HEK293 (cell line): ENCODE measurements at regions not wholly inside any gene's neighbourhood (a gene's known extent, or its start where the extent isn't known, plus 50 kb on each side); places are given as distances from the start of the nearest gene placed in this dataset.

Experiments
- CTCF ChIA-PET: fragments of 350-600 bp; formaldehyde crosslinking; extraction: SDS; loops from one replicate; lab custom pipeline; 2021; ENCODE audit warnings: antibody characterized with exemption; lab: Yijun Ruan, JAX
- POLR2A ChIA-PET: fragments of 300-600 bp; formaldehyde crosslinking; extraction: SDS; loops from one replicate; lab custom pipeline; 2020; ENCODE audit warnings: antibody characterized with exemption, inconsistent platforms; lab: Yijun Ruan, JAX
- H3K27ac ChIP-seq: fragments of 200-500 bp; sonication (Bioruptor generic); 2 replicates; pipeline ENCODE4 v1.5.1; 2014; ENCODE audit warnings: low read depth, low read length, control low read depth, inconsistent platforms; ENCODE audit errors: extremely low read depth
- H3K36me3 ChIP-seq, 2 experiments: fragments of 200-500 bp in 1 of 2; sonication (Bioruptor generic) in 1 of 2; 1 replicate in 1 of 2; 2 replicates in 1 of 2; pipeline ENCODE4 v1.5.1; 2014 to 2017; ENCODE audit warnings: inconsistent platforms in 2 of 2, low read length in 2 of 2; ENCODE audit not compliant: control insufficient read depth in 2 of 2, insufficient read depth in 1 of 2
- H3K4me1 ChIP-seq: fragments of 200-500 bp; sonication (Bioruptor generic); 2 replicates; pipeline ENCODE4 v1.5.1; 2014; ENCODE audit warnings: mild to moderate bottlenecking, low read length, inconsistent platforms; ENCODE audit not compliant: control insufficient read depth, insufficient read depth
- H3K4me3 ChIP-seq: 2 replicates; pipeline ENCODE4 v1.5.1; 2011; ENCODE audit warnings: low read depth, mild to moderate bottlenecking, control low read depth, low read length, moderate library complexity
- H3K9me3 ChIP-seq: fragments of 200-500 bp; sonication (Bioruptor generic); 2 replicates; pipeline ENCODE4 v1.5.1; 2014; ENCODE audit warnings: low read depth, low read length, inconsistent platforms; ENCODE audit not compliant: control insufficient read depth, insufficient read depth
- HOXA7 ChIP-seq: sonication (generic); formaldehyde crosslinking; IDR thresholded peaks from 2 replicates; pipeline ENCODE4 v1.8.1; 2022; ENCODE audit warnings: missing genetic modification reagents, borderline replicate concordance
- SETDB1 ChIP-seq: IDR thresholded peaks from one replicate; pipeline ENCODE4 v1.6.1; 2017; ENCODE audit warnings: mild to moderate bottlenecking, low read length, moderate library complexity, mixed read lengths; ENCODE audit not compliant: insufficient read length
- ZBTB21 ChIP-seq: fragments of 450-650 bp; formaldehyde crosslinking; IDR thresholded peaks from 2 replicates; pipeline ENCODE4 v1.5.1; 2017; ENCODE audit warnings: missing biosample characterization, missing genetic modification characterization
- ZBTB7A ChIP-seq: fragments of 450-650 bp; formaldehyde crosslinking; IDR thresholded peaks from 2 replicates; pipeline ENCODE4 v1.5.1; 2016; ENCODE audit warnings: low read depth, missing biosample characterization, missing genetic modification characterization
- ZNF157 ChIP-seq: fragments of 450-650 bp; formaldehyde crosslinking; IDR thresholded peaks from 2 replicates; pipeline ENCODE4 v1.5.1; 2016; ENCODE audit warnings: missing biosample characterization, missing genetic modification characterization
- ZNF169 ChIP-seq: fragments of 450-650 bp; formaldehyde crosslinking; IDR thresholded peaks from 2 replicates; pipeline ENCODE4 v1.5.1; 2016; ENCODE audit warnings: missing biosample characterization, missing genetic modification characterization
- ZNF202 ChIP-seq: fragments of 450-650 bp; formaldehyde crosslinking; IDR thresholded peaks from 2 replicates; pipeline ENCODE4 v1.5.1; 2016; ENCODE audit warnings: missing biosample characterization, missing genetic modification characterization, borderline replicate concordance
- ZNF266 ChIP-seq: fragments of 450-650 bp; formaldehyde crosslinking; IDR thresholded peaks from 2 replicates; pipeline ENCODE4 v1.5.1; 2016; ENCODE audit warnings: missing biosample characterization, missing genetic modification characterization, low read depth
- ZNF292 ChIP-seq: fragments of 450-650 bp; formaldehyde crosslinking; IDR thresholded peaks from 2 replicates; pipeline ENCODE4 v1.5.1; 2016; ENCODE audit warnings: low read depth, missing biosample characterization, missing genetic modification characterization, borderline replicate concordance
- ZNF354C ChIP-seq: fragments of 450-650 bp; formaldehyde crosslinking; IDR thresholded peaks from 2 replicates; pipeline ENCODE4 v1.5.1; 2016; ENCODE audit warnings: missing biosample characterization, missing genetic modification characterization, low read depth, borderline replicate concordance
- ZNF37A ChIP-seq: fragments of 450-650 bp; IDR thresholded peaks from 2 replicates; pipeline ENCODE4 v1.5.1; 2018; ENCODE audit warnings: missing biosample characterization, missing genetic modification characterization
- ZNF394 ChIP-seq: fragments of 450-650 bp; formaldehyde crosslinking; IDR thresholded peaks from 2 replicates; pipeline ENCODE4 v1.5.1; 2016; ENCODE audit warnings: missing biosample characterization, missing genetic modification characterization, mild to moderate bottlenecking, moderate library complexity, borderline replicate concordance
- ZNF426 ChIP-seq: fragments of 450-650 bp; formaldehyde crosslinking; IDR thresholded peaks from 2 replicates; pipeline ENCODE4 v1.5.1; 2017; ENCODE audit warnings: missing biosample characterization, missing genetic modification characterization, mild to moderate bottlenecking, inconsistent platforms, moderate library complexity
- ZNF510 ChIP-seq: fragments of 450-650 bp; formaldehyde crosslinking; IDR thresholded peaks from 2 replicates; pipeline ENCODE4 v1.5.1; 2018; ENCODE audit warnings: mild to moderate bottlenecking, missing genetic modification characterization, missing biosample characterization; ENCODE audit not compliant: insufficient replicate concordance
- ZNF529 ChIP-seq: fragments of 450-650 bp; formaldehyde crosslinking; IDR thresholded peaks from 2 replicates; pipeline ENCODE4 v1.5.1; 2017; ENCODE audit warnings: missing genetic modification characterization, missing biosample characterization; ENCODE audit not compliant: insufficient replicate concordance
- ZNF558 ChIP-seq: fragments of 450-650 bp; formaldehyde crosslinking; IDR thresholded peaks from 2 replicates; pipeline ENCODE4 v1.5.1; 2016; ENCODE audit warnings: missing biosample characterization, missing genetic modification characterization
- ZNF560 ChIP-seq: fragments of 450-650 bp; formaldehyde crosslinking; IDR thresholded peaks from 2 replicates; pipeline ENCODE4 v1.5.1; 2017; ENCODE audit warnings: missing biosample characterization, missing genetic modification characterization, borderline replicate concordance
- ZNF623 ChIP-seq: fragments of 450-650 bp; formaldehyde crosslinking; IDR thresholded peaks from 2 replicates; pipeline ENCODE4 v1.5.1; 2016; ENCODE audit warnings: missing biosample characterization, missing genetic modification characterization
- ZNF629 ChIP-seq: fragments of 450-650 bp; formaldehyde crosslinking; IDR thresholded peaks from 2 replicates; pipeline ENCODE4 v1.5.1; 2017; ENCODE audit warnings: missing biosample characterization, missing genetic modification characterization
- ZNF654 ChIP-seq: fragments of 450-650 bp; formaldehyde crosslinking; IDR thresholded peaks from 2 replicates; pipeline ENCODE4 v1.5.1; 2016; ENCODE audit warnings: low read depth, missing biosample characterization, missing genetic modification characterization
- ZNF664 ChIP-seq: fragments of 450-650 bp; formaldehyde crosslinking; IDR thresholded peaks from 2 replicates; pipeline ENCODE4 v1.5.1; 2016; ENCODE audit warnings: missing biosample characterization, missing genetic modification characterization
- ZNF791 ChIP-seq: fragments of 450-650 bp; formaldehyde crosslinking; IDR thresholded peaks from 2 replicates; pipeline ENCODE4 v1.5.1; 2016; ENCODE audit warnings: missing biosample characterization, missing genetic modification characterization
- TF ChIP-seq, protein P1 (sequence below): fragments of 450-650 bp; formaldehyde crosslinking; IDR thresholded peaks from 2 replicates; pipeline ENCODE4 v1.5.1; 2017; ENCODE audit warnings: missing biosample characterization, missing genetic modification characterization
- TF ChIP-seq, protein P2 (sequence below): fragments of 450-650 bp; formaldehyde crosslinking; IDR thresholded peaks from 2 replicates; pipeline ENCODE4 v1.5.1; 2016; ENCODE audit warnings: missing biosample characterization, missing genetic modification characterization
- TF ChIP-seq, protein P3 (sequence below): fragments of 450-650 bp; formaldehyde crosslinking; conservative IDR thresholded peaks from 2 replicates; pipeline ENCODE4 v1.5.1; 2016; ENCODE audit warnings: low read depth, missing biosample characterization, missing genetic modification characterization

DNA sequence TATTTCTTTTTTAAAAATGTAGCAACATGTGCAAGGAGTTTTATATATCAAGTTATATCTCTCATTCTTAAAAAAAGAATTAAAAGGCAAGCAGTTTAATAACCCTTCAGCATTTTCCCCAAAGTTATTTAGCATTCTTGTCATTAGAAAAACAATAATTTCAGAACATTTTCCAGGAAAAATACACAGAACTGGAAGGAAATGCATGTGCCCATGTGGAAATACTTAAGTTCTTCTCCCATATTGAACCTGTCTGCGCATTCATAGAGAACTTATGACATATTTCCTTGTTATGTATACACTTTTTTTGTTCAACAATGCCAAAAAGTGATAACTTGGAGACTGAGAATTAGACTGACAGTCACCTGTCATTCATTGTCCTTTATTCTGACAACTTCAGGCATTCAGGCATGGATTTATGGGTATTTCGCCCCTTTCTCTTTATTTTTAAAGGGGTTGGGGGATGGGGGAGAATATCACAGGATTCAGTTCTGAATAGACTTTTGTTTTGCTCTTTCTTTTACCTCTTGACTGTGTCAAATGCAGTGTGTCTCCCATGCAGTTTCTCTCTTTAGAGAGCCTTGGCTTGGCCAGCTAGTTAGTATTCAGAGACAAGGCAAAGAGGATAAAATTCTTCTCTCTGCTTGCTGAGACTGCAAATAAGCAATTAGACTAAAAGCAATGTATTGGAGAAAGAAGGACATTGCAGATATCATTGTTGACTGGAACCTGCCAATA is 701.0 kb downstream of the NR2F1-AS1 start (continued):
- TF ChIP-seq, protein P1, sequence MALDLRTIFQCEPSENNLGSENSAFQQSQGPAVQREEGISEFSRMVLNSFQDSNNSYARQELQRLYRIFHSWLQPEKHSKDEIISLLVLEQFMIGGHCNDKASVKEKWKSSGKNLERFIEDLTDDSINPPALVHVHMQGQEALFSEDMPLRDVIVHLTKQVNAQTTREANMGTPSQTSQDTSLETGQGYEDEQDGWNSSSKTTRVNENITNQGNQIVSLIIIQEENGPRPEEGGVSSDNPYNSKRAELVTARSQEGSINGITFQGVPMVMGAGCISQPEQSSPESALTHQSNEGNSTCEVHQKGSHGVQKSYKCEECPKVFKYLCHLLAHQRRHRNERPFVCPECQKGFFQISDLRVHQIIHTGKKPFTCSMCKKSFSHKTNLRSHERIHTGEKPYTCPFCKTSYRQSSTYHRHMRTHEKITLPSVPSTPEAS: no peak
- no peak for TF ChIP-seq HOXA7 (CRISPR knock-in tag)

DNA sequence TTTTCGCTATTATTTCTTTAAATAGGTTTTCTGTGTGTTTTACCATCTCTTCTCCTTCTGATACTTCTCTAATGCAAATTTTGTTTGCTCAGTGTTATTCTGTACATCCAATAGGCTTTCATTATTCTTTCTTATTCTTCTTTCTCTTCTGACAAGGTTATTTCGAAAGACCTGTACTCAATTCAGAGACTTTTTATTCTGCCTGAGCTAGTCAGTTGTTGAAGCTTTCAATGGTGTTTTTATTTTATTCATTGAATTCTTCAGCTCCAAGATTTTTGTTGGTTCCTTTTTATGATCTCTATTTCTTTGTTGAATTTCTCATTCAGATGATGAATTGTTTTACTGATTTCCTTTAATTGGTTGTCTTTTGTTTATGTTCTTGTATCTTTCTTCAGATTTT is 706.2 kb downstream of the NR2F1-AS1 start:
- POLR2A ChIA-PET: no interaction called here
- CTCF ChIA-PET: interaction anchor here (1.2 kb wide), 1 partner anchor 284 kb away, joined by 3 read pairs; no protein-coding TSS in a partner anchor

DNA sequence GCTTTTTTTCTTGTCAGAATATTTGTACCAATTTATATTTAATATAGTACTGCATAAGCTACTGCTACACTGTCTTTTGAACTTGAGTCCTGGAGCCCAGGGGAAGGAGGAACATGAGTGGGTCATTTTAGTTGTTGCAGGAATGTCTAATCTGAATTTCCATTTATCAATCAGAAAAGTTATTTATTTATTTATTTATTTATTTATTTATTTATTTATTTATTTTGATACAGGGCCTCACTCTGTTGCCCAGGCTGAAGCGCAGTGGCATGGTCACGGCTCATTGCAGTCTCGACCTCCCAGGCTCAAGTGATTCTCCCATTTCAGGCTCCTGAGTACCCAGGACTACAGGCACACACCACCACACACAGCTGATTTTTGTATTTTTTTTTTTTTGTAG is 712.6 kb downstream of the NR2F1-AS1 start:
- Histone ChIP-seq H3K36me3 (no peaks in the 10 kb centered on the region), H3K4me1 (no peaks in the 10 kb centered on the region), H3K9me3 (no peaks in the 10 kb centered on the region), H3K27ac (no peak overlapping the region), H3K4me3 (no peak overlapping the region)
- ChIA-PET POLR2A (no interaction called here), CTCF (interaction anchor here (0.5 to 0.7 kb wide), 3 partner anchors 43 to 181 kb away, joined by 3 to 5 read pairs (median 3); no protein-coding TSS in a partner anchor)
- 0 out of 2 replicates have a peak, but pooled peaks have one; percentile 16 for TF ChIP-seq ZNF654 (tag by site-specific recombination)
- TF ChIP-seq ZNF394: peak; percentile 88
- TF ChIP-seq ZNF426 (tag by site-specific recombination): peak; percentile 85
- peak; percentile 56; the same call in 1 of the 2 replicates for TF ChIP-seq ZNF202
- 0 out of 2 replicates have a peak, but pooled peaks have one; percentile 39 for TF ChIP-seq ZNF266 (tag by site-specific recombination)
- TF ChIP-seq, protein P2, sequence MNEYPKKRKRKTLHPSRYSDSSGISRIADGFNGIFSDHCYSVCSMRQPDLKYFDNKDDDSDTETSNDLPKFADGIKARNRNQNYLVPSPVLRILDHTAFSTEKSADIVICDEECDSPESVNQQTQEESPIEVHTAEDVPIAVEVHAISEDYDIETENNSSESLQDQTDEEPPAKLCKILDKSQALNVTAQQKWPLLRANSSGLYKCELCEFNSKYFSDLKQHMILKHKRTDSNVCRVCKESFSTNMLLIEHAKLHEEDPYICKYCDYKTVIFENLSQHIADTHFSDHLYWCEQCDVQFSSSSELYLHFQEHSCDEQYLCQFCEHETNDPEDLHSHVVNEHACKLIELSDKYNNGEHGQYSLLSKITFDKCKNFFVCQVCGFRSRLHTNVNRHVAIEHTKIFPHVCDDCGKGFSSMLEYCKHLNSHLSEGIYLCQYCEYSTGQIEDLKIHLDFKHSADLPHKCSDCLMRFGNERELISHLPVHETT (tag by site-specific recombination): no peak
- no peak for TF ChIP-seq ZBTB7A (tag by site-specific recombination)
- peak; percentile 71 for TF ChIP-seq ZNF510 (tag by site-specific recombination)
- TF ChIP-seq ZNF664 (tag by site-specific recombination): peak; percentile 59; the same call in 1 of the 2 replicates
- TF ChIP-seq ZNF292 (tag by site-specific recombination): 0 out of 2 replicates have a peak, but pooled peaks have one; percentile 24
- peak; percentile 32; the same call in 1 of the 2 replicates for TF ChIP-seq ZNF629 (tag by site-specific recombination)
- TF ChIP-seq ZNF529: peak; percentile 20
- peak; percentile 59; the same call in 1 of the 2 replicates for TF ChIP-seq ZNF560 (tag by site-specific recombination)
- TF ChIP-seq ZNF623 (tag by site-specific recombination): peak; percentile 69
- TF ChIP-seq ZNF157 (tag by site-specific recombination): no peak
- 0 out of 2 replicates have a peak, but pooled peaks have one; percentile 43 for TF ChIP-seq ZNF558 (tag by site-specific recombination)
- no peak for TF ChIP-seq ZBTB21
- TF ChIP-seq ZNF37A (tag by site-specific recombination): no peak
- TF ChIP-seq ZNF354C (tag by site-specific recombination): peak; percentile 55; the same call in 1 of the 2 replicates
- no peak for TF ChIP-seq ZNF169 (tag by site-specific recombination)
- 0 out of 2 replicates have a peak, but pooled peaks have one; percentile 22 for TF ChIP-seq ZNF791 (tag by site-specific recombination)
- TF ChIP-seq, protein P3, sequence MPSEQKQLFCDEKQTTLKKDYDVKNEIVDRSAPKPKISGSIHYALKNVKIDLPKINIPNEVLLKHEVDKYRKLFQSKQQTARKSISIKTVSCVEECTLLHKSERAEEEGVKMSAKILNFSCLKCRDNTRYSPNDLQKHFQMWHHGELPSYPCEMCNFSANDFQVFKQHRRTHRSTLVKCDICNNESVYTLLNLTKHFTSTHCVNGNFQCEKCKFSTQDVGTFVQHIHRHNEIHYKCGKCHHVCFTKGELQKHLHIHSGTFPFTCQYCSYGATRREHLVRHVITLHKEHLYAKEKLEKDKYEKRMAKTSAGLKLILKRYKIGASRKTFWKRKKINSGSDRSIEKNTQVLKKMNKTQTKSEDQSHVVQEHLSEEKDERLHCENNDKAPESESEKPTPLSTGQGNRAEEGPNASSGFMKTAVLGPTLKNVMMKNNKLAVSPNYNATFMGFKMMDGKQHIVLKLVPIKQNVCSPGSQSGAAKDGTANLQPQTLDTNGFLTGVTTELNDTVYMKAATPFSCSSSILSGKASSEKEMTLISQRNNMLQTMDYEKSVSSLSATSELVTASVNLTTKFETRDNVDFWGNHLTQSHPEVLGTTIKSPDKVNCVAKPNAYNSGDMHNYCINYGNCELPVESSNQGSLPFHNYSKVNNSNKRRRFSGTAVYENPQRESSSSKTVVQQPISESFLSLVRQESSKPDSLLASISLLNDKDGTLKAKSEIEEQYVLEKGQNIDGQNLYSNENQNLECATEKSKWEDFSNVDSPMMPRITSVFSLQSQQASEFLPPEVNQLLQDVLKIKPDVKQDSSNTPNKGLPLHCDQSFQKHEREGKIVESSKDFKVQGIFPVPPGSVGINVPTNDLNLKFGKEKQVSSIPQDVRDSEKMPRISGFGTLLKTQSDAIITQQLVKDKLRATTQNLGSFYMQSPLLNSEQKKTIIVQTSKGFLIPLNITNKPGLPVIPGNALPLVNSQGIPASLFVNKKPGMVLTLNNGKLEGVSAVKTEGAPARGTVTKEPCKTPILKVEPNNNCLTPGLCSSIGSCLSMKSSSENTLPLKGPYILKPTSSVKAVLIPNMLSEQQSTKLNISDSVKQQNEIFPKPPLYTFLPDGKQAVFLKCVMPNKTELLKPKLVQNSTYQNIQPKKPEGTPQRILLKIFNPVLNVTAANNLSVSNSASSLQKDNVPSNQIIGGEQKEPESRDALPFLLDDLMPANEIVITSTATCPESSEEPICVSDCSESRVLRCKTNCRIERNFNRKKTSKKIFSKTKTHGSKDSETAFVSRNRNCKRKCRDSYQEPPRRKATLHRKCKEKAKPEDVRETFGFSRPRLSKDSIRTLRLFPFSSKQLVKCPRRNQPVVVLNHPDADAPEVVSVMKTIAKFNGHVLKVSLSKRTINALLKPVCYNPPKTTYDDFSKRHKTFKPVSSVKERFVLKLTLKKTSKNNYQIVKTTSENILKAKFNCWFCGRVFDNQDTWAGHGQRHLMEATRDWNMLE (tag by site-specific recombination): peak; percentile 85

More for the DNA sequence above, 706.2 kb downstream of the NR2F1-AS1 start:
- Histone ChIP-seq H3K36me3 (no peaks in the 10 kb centered on the region), H3K4me3 (no peak overlapping the region), H3K4me1 (no peaks in the 10 kb centered on the region), H3K27ac (no peak overlapping the region), H3K9me3 (no peaks in the 10 kb centered on the region)
- TF ChIP-seq ZNF37A (tag by site-specific recombination) (no peak), SETDB1 (peak; percentile 84)
